NCI-H345 treated with DMSO at 0.1 percent for 48 hours (cell line): ENCODE measurements at regions not wholly inside any gene's neighbourhood (a gene's known extent, or its start where the extent isn't known, plus 50 kb on each side); places are given as distances from the start of the nearest gene placed in this dataset.
"Not testable (repeated sequence)": the region's sequence is repeated elsewhere in the genome, so short reads cannot be mapped to it uniquely, and the experiment has no call there.

Experiments
- DNase-seq: peaks from one replicate; lab custom pipeline; 2025; ENCODE audit not compliant: unreplicated experiment; lab: John Stamatoyannopoulos, UW

DNA sequence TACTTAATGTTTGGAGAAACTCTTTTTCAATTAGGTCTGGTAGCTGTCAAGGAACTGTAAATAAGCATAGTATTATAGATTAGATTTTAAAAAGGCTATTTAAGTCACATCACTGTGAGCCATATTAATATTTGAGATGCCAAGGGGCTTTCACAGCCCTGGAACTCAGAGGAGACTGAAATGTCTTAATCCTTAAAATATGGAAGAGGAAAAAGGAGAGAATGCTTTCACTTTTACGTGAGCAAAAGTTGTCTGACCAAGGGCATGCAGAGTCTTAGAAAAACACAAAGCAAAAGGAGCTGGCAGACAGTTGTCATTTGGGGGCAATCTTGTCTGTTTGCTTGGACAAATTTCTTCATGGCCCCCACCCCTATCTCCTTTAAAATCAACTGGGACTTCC lies 253.2 kb upstream of the IGFBP7 start:
- no peak for DNase-seq

DNA sequence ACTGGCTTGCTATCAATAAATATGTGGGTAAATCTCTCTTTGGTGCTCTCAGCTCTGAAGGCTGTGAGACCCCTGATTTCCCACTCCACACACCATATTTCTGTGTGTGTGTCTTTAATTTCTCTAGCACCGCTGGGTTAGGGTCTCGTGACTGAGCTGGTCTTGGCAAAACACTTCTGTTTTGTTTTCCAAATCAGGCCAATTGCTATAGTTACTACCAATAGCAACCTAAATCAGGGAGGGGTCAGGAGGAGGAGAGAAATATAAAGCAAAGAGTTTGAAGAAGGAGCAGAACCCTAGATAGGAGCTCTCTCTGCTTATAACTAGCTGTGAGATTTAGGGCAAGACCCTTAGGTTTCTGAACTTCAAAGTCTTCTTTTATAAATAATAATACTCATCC lies 250.5 kb upstream of the IGFBP7 start:
- no peak for DNase-seq

- DNase-seq: no peak
Measured at GRCh38 chr4:57355101-57355665, 245.0 kb upstream of the IGFBP7 start.

- no peak for DNase-seq
Measured at GRCh38 chr4:57351731-57352130, 241.5 kb upstream of the IGFBP7 start.

DNA sequence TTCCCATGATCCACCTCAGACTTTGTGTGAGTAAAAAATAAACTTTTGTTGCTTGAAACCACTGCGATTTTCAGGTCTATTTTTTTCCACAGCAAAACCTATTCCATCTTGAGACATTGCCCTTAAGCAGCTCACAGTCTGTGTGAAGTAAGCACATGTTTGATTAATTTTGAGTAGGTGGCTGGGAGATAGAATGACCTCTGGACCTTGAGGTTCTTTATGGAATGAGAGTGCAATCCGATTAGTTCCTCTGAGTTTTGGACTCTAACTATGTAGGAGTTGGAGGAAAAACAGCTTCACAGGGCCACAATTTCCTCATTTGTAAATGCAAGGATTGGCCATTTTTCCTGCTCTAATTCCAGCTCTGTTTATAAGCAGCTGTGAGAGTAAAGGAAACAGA lies 234.1 kb upstream of the IGFBP7 start:
- no peak for DNase-seq

- no peak for DNase-seq
Measured at GRCh38 chr4:57342411-57342810, 232.2 kb upstream of the IGFBP7 start.

- DNase-seq: not testable (repeated sequence)
Measured at GRCh38 chr4:57338861-57339260, 228.7 kb upstream of the IGFBP7 start.

DNA sequence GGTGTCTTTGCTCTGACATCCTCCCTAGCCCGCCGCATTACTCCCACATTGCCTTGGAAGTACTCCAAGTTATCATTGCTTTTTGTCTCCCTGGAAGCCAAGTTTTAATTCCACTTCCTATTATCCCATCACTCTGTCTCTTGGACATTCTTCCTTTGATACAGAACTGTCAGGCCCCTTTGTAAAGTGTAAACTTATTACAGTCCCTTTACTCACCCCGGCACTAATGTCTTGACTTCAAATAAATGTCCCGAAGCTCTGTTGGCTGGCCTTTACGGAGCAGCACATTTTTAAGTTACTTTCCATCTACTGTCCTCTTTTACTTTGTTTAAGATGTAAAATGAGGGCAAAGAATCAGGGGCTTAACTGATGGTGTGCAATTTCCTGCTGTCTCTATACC lies 223.5 kb upstream of the IGFBP7 start:
- DNase-seq: no peak

- DNase-seq: no peak
Measured at GRCh38 chr4:57331959-57332358, 221.8 kb upstream of the IGFBP7 start.

DNA sequence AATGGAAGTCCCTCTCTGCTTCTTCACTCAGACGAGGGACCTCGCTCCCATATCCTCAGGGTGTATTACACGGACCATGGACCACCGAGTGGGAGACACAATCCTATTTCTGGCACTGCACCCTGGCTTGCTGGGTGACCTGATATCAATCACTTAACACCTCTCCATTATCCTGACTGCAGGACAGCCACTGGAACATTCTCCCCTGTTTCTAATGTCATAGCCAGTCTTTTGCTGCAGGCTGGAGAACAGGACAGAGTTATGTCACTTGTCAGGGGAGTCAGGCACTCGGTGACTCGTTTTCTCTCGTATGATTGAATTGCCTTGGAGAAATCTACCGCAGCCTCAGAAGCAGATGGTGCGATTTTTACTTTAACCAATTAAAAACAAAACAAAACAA lies 219.1 kb upstream of the IGFBP7 start:
- DNase-seq: no peak

- no peak for DNase-seq
Measured at GRCh38 chr4:57324673-57325307, 214.6 kb upstream of the IGFBP7 start.

DNA sequence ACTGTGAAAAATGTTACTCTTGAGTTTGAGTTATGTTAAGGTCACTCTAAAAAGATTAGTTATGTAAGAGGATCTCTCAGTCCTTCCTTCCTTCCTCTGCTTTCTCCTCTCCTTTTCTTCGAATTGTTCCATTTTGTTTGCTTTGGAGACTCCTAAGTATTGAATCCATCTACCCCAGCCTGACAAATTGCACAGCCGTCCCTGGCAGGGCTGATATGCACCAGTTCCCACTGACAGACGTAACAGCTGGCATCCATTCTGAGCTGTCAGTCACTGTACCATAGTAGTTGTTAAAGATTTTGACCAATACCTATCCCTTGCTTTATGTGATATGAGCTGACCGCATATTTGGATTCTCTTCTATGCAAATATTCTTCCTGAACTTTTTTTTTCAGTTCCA lies 210.7 kb upstream of the IGFBP7 start:
- DNase-seq: no peak

DNA sequence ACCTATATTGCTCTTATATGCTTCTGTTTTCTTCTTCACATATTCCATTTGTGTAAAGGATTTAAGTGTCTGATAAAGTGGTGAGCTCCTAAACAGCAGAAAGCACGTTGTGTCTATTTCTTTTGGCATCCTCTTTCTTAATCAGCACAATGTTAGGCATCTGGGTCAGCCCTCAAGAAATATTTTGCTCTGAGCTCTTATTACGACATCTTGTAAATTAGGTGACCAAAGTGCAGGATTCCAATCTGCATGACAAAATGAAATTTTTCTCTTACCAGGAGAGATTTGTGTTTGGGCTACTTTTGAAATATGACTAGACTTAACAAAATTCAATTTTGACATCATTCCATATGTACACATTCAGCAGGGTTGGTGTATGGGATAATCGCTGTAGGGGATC lies 210.0 kb upstream of the IGFBP7 start:
- no peak for DNase-seq

- DNase-seq: no peak
Measured at GRCh38 chr4:57318703-57319102, 208.5 kb upstream of the IGFBP7 start.

DNA sequence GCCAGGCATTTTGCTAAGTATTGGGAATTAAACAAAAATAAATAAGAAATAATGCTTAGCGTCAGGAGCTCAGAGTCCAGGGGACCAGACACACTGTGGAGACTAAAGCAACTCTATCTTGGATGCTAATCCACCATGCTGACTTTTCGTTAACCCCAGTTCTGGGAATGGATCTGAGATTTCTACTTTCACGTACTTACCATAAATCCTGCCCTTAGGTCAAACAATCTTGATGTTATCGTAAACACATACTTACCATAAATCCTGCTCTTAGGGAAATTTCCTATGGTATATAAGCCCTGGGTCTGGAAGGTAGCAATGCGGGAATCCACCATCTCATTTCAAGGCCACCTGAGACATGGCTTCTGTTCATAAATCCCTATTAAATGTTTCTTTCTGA lies 204.5 kb upstream of the IGFBP7 start:
- no peak for DNase-seq

DNA sequence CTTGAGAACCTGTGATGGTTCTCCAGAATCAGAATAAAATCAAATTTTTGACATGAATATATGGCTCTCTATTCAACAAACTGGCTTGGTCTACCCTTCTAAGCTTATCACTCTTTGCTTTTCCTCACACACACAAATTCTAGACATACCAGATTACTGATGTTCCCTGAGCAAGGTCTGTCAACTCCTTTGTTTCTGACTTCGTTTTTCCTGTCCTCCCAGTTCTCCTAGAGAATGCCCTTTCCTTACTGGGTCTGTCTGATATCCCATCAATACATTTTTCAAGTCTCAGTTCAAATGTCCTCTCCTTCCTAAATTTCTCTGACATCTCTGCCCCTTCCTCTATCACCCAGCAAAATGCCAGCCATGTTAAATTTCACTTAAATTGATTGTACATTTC lies 202.1 kb upstream of the IGFBP7 start:
- DNase-seq: no peak

GRCh38 chr4:57309658-57310057 lies 199.5 kb upstream of the IGFBP7 start:
- DNase-seq: no peak

DNA sequence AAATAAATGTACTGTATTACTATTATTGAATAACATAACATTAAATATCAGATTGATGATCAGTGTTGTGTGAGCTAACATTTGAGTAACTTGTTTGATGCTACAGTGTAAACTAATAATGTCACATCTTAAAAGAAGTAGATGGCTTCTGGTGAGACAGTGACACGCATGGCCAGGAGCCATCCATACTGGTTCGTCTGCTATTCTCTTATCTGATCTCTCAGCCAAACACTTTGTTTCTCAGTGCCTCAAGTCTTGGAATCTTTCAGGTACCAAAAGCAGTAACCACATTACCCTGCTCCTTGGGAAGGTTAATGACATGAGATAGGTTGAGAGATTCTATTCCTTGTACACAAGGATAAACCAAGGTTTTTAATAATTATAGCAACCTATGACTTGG lies 198.1 kb upstream of the IGFBP7 start:
- DNase-seq: no peak

DNA sequence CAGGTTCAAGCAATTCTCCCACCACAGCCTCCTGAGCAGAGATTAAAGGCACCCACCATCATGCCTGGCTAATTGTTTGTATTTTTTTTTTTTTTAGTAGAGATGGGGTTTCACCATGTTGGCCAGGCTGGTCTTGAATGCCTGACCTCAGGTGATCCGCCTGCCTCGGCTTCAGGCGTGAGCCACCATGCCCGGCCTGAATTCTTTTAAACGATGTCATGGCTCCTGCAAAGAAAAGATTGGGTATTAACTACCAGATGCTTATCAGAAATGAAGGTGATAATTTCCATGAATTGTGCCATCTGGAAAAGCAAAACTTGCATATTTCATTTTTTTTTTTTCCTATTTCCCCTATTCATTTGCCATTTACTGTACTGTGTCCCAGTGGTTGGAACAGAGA lies 195.7 kb upstream of the IGFBP7 start:
- no peak for DNase-seq

DNA sequence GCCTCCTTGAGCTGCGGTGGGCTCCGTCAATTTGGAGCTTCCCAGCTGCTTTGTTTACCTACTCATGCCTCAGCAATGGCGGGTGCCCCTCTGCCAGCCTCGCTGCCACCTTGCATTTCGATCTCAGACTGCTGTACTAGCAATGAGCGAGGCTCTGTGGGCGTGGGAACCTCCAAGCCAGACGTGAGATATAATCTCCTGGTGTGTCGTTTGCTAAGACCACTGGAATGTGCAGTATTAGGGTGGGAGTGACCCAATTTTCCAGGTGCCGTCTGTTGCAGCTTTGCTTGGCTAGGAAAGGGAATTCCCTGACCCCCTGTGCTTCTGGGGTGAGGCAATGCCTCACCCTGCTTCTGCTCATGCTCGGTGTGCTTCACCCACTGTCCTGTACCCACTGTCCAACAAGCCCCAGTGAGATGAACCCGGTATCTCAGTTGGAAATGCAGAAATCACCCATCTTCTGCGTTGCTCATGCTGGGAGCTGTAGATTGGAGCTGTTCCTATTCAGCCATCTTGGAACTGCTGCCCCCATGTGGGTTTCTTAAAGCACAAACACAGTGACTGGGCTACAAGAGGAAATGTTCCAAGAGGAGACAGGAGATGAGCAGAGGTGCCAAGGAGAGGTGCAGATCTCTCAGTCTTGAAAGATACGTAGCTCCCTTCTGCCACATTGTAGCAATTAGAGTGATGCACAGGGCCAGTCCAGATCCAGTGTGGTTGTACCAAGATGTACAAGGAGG lies 193.0 kb upstream of the IGFBP7 start:
- DNase-seq: no peak

DNA sequence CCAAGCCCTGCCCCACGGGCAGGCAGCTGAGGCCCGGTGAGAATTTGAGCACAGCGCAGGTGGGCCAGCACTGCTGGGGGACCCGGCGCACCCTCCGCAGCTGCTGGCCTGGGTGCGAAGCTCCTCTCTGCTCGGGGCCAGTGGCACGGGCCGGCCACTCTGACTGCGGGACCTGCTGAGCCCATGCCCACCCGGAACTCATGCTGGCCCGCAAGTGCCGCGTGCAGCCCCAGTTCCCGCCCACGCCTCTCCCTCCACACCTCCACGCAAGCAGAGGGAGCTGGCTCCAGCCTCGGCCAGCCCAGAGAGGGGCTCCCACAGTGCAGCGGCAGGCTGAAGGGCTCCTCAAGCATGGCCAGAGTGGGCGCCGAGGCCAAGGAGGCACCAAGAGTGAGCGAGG lies 190.1 kb upstream of the IGFBP7 start:
- not testable (repeated sequence) for DNase-seq

DNA sequence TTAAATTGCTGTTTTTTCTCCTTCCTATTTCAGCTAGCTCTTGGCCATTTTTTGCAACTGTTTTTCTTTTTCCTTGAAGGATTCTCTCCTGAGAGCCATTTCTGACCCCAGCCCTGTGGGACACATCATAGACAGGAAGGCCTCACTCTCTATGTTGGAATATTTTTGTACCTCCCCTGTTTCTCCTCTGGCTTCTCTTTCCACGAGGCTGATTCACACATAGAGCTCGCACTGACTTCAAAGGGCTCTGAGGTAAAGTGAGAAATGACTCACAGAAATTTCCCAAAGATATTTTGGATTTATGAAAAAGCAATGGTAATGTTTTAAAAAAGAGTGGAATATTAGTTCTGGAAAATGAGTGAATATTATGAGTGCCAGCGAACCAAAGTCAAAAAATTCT lies 181.7 kb upstream of the IGFBP7 start:
- no peak for DNase-seq
